ENCODE measurements at regions not wholly inside any gene's neighbourhood (a gene's known extent, or its start where the extent isn't known, plus 50 kb on each side); places are given as distances from the start of the nearest gene placed in this dataset.
"Not testable (repeated sequence)": the region's sequence is repeated elsewhere in the genome, so short reads cannot be mapped to it uniquely, and the experiment has no call there.

- no peak for DNase-seq
These were observed 3031.0 kb upstream of the TEKT4 start for GRCh38 chr2:91839904-91840868.

GRCh38 chr2:91842264-91842663 lies 3029.0 kb upstream of the TEKT4 start:
- DNase-seq, result not testable (repeated sequence)

- DNase-seq, result not testable (repeated sequence)
These were observed 3028.3 kb upstream of the TEKT4 start for GRCh38 chr2:91842913-91843312.

GRCh38 chr2:91843723-91844450 lies 3027.3 kb upstream of the TEKT4 start:
- not testable (repeated sequence) for DNase-seq

GRCh38 chr2:91844451-91844825 lies 3026.8 kb upstream of the TEKT4 start:
- not testable (repeated sequence) for DNase-seq

- DNase-seq, result not testable (repeated sequence)
These were observed 3024.8 kb upstream of the TEKT4 start for GRCh38 chr2:91846388-91846787.

GRCh38 chr2:91851689-91852420 lies 3019.4 kb upstream of the TEKT4 start:
- DNase-seq, result not testable (repeated sequence)

GRCh38 chr2:91856971-91857370 lies 3014.3 kb upstream of the TEKT4 start:
- not testable (repeated sequence) for DNase-seq

- not testable (repeated sequence) for DNase-seq
These were observed 3013.5 kb upstream of the TEKT4 start for GRCh38 chr2:91857711-91858110.

- DNase-seq, result not testable (repeated sequence)
These were observed 2999.5 kb upstream of the TEKT4 start for GRCh38 chr2:91871716-91872115.

- DNase-seq, result not testable (repeated sequence)
These were observed 2997.8 kb upstream of the TEKT4 start for GRCh38 chr2:91873416-91873815.

GRCh38 chr2:91877658-91878210 lies 2993.5 kb upstream of the TEKT4 start:
- not testable (repeated sequence) for DNase-seq

GRCh38 chr2:91895091-91895490 lies 2976.1 kb upstream of the TEKT4 start:
- DNase-seq, result not testable (repeated sequence)

- DNase-seq, result not testable (repeated sequence)
These were observed 2953.6 kb upstream of the TEKT4 start for GRCh38 chr2:91917602-91918001.

Measured in DMS79 treated with DMSO at 0.1 percent for 48 hours (cell line).